ENCODE measurements at regions not wholly inside any gene's neighbourhood (a gene's known extent, or its start where the extent isn't known, plus 50 kb on each side); places are given as distances from the start of the nearest gene placed in this dataset.

DNA sequence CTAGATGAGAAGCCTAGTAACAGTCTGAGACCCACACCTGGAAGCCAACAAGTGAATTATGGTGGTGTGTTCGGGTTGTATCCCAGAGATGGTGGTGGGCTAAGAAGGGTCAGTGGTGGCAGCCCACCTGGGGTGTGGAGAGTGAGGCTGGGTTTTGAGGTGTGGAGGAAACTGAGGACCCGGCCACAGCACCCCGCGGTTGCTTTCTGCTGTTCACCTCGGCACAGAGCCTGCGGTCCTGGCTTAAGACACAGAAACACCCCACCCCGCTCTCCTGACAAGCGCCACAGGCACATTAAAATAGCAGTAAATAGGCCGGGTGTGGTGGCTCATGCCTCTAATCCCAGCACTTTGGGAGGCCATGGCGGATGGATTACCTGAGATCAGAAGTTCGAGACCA, 395.1 kb downstream of the GLRX3 start:
- TF ChIP-seq, protein P1, sequence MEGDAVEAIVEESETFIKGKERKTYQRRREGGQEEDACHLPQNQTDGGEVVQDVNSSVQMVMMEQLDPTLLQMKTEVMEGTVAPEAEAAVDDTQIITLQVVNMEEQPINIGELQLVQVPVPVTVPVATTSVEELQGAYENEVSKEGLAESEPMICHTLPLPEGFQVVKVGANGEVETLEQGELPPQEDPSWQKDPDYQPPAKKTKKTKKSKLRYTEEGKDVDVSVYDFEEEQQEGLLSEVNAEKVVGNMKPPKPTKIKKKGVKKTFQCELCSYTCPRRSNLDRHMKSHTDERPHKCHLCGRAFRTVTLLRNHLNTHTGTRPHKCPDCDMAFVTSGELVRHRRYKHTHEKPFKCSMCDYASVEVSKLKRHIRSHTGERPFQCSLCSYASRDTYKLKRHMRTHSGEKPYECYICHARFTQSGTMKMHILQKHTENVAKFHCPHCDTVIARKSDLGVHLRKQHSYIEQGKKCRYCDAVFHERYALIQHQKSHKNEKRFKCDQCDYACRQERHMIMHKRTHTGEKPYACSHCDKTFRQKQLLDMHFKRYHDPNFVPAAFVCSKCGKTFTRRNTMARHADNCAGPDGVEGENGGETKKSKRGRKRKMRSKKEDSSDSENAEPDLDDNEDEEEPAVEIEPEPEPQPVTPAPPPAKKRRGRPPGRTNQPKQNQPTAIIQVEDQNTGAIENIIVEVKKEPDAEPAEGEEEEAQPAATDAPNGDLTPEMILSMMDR (conservative IDR thresholded peaks at IDR 0.05 in 1 of 2, IDR thresholded peaks at IDR 0.05 in 1 of 2; ENCODE audit: extremely low read depth in 1 of 2, insufficient read depth in 1 of 2, low read depth in 1 of 2, low read length in 2 of 2) = no peak
- no peak for TF ChIP-seq EZH2 (IDR thresholded peaks at IDR 0.05; ENCODE audit: borderline replicate concordance, low read length)
